ENCODE measurements at regions not wholly inside any gene's neighbourhood (a gene's known extent, or its start where the extent isn't known, plus 50 kb on each side); places are given as distances from the start of the nearest gene placed in this dataset.

DNA sequence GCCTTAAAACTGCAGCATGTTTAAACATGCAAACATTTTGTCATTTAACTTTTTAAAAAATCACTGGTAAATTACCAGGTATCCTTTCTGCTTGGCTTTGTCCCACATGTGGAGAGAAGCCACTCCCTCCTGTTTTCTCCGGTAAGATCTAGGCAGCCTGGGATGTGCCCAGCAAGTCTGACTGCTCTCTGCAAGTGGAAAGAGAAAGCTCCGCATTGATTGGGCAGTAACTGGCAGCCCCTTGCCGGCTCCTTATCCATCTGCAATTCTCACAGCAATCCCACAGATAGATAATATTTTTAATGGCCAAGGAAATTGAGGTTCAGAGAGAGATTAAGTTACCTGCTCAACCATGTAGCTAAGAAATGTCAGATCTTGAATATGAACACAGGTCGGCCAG lies 136.1 kb downstream of the TMEM200C start:
- Mint-ChIP-seq H3K27ac (no peak overlapping the region), H3K27me3 (ENCODE audit: low read depth) (peaks cover 28% of the 10 kb centered on the region)

DNA sequence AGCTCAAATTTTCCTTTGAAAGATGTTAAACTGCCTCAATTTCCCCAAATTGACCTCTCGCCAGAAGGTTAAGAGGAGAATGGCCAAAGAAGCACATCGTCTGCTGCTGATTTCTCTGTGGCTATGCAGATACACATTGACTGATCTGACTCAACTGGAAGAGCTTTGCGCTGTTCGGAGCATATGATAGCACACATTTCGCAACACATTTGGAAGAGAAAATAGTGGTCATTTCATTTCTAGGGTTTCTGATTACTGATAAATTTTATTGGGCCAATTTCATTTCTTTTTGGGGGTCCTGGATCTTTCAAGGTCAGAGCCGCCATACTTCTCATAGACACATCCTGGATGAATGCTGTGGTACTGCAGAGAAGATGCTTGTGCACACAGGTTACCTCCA lies 138.5 kb downstream of the TMEM200C start:
- no peaks in the 10 kb centered on the region for H3K36me3 Mint-ChIP-seq (ENCODE audit: low read depth)
- TF ChIP-seq, protein P1, sequence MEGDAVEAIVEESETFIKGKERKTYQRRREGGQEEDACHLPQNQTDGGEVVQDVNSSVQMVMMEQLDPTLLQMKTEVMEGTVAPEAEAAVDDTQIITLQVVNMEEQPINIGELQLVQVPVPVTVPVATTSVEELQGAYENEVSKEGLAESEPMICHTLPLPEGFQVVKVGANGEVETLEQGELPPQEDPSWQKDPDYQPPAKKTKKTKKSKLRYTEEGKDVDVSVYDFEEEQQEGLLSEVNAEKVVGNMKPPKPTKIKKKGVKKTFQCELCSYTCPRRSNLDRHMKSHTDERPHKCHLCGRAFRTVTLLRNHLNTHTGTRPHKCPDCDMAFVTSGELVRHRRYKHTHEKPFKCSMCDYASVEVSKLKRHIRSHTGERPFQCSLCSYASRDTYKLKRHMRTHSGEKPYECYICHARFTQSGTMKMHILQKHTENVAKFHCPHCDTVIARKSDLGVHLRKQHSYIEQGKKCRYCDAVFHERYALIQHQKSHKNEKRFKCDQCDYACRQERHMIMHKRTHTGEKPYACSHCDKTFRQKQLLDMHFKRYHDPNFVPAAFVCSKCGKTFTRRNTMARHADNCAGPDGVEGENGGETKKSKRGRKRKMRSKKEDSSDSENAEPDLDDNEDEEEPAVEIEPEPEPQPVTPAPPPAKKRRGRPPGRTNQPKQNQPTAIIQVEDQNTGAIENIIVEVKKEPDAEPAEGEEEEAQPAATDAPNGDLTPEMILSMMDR (IDR thresholded peaks at IDR 0.05; ENCODE audit: unreplicated experiment in 3 of 3), result no peak
- peaks cover 19% of the 10 kb centered on the region for H3K27me3 Mint-ChIP-seq (ENCODE audit: low read depth)
- no peaks in the 10 kb centered on the region for H3K9me3 Mint-ChIP-seq
- no peaks in the 10 kb centered on the region for H3K4me1 Mint-ChIP-seq
- H3K4me3 Mint-ChIP-seq, result no peak overlapping the region
- H3K27ac Mint-ChIP-seq, result no peak overlapping the region

More for the DNA sequence above, 136.1 kb downstream of the TMEM200C start:
- no peaks in the 10 kb centered on the region for H3K36me3 Mint-ChIP-seq (ENCODE audit: low read depth)
- H3K4me1 Mint-ChIP-seq, result no peaks in the 10 kb centered on the region
- TF ChIP-seq, protein P1 (IDR thresholded peaks at IDR 0.05; ENCODE audit: unreplicated experiment in 3 of 3), result no peak
- H3K9me3 Mint-ChIP-seq, result no peaks in the 10 kb centered on the region
- H3K4me3 Mint-ChIP-seq, result no peak overlapping the region

DNA sequence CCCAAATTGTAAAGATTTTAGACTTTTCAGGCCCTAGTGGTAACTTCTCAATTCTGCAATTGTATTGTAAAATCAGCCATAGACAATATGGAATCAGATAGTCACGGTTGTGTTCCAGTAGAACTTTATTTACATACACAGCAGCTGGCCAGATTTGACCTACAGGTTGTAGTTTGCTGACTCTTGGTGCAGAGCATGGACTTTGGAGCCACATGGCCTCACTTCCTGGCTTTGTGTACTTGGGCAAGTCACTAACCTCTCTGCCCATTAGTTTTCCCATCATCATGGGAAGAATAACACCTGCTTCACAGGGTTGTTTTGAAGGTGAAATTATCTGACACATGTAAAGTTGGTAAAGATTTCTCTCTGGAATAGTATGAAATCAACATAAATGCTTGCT lies 147.6 kb downstream of the TMEM200C start:
- no peaks in the 10 kb centered on the region for H3K9me3 Mint-ChIP-seq
- H3K27me3 Mint-ChIP-seq (ENCODE audit: low read depth), result no peaks in the 10 kb centered on the region
- H3K4me3 Mint-ChIP-seq, result no peak overlapping the region
- no peak overlapping the region for H3K27ac Mint-ChIP-seq
- no peaks in the 10 kb centered on the region for H3K36me3 Mint-ChIP-seq (ENCODE audit: low read depth)
- no peaks in the 10 kb centered on the region for H3K4me1 Mint-ChIP-seq
- TF ChIP-seq, protein P1 (IDR thresholded peaks at IDR 0.05; ENCODE audit: unreplicated experiment in 3 of 3), result no peak

DNA sequence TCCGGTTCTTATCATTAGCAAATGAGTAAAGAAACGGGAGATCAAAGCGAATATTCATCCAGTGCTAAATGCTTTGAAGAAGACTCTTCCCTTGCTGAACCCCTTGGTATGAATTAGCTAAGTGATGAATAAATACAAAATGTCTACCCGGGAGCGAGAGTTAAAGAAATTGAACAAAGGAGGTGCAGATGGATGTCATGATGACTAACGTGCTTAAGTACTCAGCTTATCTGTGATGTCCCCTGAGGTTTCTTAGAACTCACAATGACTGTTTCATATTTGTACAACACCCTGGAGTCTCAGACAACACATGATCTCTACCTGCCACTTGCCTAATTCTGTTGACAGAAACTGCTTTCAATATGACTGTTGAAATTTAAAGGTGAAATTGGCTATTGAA lies 148.5 kb downstream of the TMEM200C start:
- H3K4me1 Mint-ChIP-seq, result no peaks in the 10 kb centered on the region
- H3K9me3 Mint-ChIP-seq, result no peaks in the 10 kb centered on the region
- H3K27me3 Mint-ChIP-seq (ENCODE audit: low read depth), result no peaks in the 10 kb centered on the region
- H3K36me3 Mint-ChIP-seq (ENCODE audit: low read depth), result no peaks in the 10 kb centered on the region
- TF ChIP-seq, protein P1 (IDR thresholded peaks at IDR 0.05; ENCODE audit: unreplicated experiment in 3 of 3), result no peak
- H3K4me3 Mint-ChIP-seq, result no peak overlapping the region
- H3K27ac Mint-ChIP-seq, result no peak overlapping the region

DNA sequence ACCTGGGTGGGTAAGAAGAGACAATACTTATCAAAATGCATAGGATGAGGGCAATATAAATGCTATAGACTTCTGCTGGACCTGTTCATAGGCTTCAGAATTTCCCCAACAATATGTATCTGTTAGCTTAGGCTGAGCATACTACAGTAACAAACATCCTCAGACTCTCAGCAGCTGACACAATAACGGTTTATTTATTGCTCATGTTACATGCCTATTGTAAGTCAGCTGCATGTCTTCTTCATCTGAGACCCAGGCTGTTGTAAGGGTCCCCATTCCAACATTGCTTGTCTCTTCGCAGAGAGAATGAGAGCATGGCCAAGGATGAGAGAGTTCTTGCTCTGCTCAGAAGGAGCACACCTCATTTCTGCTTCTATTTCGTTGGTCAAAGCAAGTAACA lies 150.7 kb downstream of the TMEM200C start:
- Mint-ChIP-seq H3K4me1 (no peaks in the 10 kb centered on the region), H3K36me3 (ENCODE audit: low read depth) (no peaks in the 10 kb centered on the region), H3K27ac (no peak overlapping the region), H3K4me3 (no peak overlapping the region), H3K27me3 (ENCODE audit: low read depth) (no peaks in the 10 kb centered on the region), H3K9me3 (no peaks in the 10 kb centered on the region)
- TF ChIP-seq, protein P1 (IDR thresholded peaks at IDR 0.05; ENCODE audit: unreplicated experiment in 3 of 3), result no peak

DNA sequence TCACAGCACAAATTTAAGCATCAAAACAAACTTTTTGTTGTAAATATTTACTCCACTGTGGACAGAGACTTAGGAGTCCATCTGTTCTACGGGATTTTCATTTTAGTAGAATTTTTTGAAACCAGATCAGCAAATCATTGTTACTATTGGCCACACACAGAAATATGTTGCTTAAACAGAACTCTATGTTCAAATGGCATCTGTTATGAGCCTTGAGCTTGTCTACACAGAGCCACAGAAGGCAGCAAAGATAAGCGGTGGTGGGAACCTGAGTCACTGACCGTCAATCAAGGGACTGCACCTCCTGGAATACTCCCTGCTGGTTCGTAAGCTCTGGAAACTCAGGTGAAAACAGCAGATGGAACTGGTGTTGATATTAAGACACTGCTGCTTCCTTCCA lies 156.8 kb downstream of the TMEM200C start:
- H3K27me3 Mint-ChIP-seq (ENCODE audit: low read depth), result no peaks in the 10 kb centered on the region
- no peak overlapping the region for H3K4me3 Mint-ChIP-seq
- H3K27ac Mint-ChIP-seq, result no peak overlapping the region
- H3K4me1 Mint-ChIP-seq, result no peaks in the 10 kb centered on the region
- no peaks in the 10 kb centered on the region for H3K36me3 Mint-ChIP-seq (ENCODE audit: low read depth)
- TF ChIP-seq, protein P1 (IDR thresholded peaks at IDR 0.05; ENCODE audit: unreplicated experiment in 3 of 3), result no peak
- no peaks in the 10 kb centered on the region for H3K9me3 Mint-ChIP-seq
